HEK293 (cell line): ENCODE measurements at regions not wholly inside any gene's neighbourhood (a gene's known extent, or its start where the extent isn't known, plus 50 kb on each side); places are given as distances from the start of the nearest gene placed in this dataset.

Experiments
- CTCF ChIA-PET: fragments of 350-600 bp; formaldehyde crosslinking; extraction: SDS; loops from one replicate; lab custom pipeline; 2021; ENCODE audit warnings: antibody characterized with exemption; lab: Yijun Ruan, JAX
- POLR2A ChIA-PET: fragments of 300-600 bp; formaldehyde crosslinking; extraction: SDS; loops from one replicate; lab custom pipeline; 2020; ENCODE audit warnings: antibody characterized with exemption, inconsistent platforms; lab: Yijun Ruan, JAX
- H3K27ac ChIP-seq: fragments of 200-500 bp; sonication (Bioruptor generic); 2 replicates; pipeline ENCODE4 v1.5.1; 2014; ENCODE audit warnings: low read depth, low read length, control low read depth, inconsistent platforms; ENCODE audit errors: extremely low read depth
- H3K36me3 ChIP-seq, 2 experiments: fragments of 200-500 bp in 1 of 2; sonication (Bioruptor generic) in 1 of 2; 1 replicate in 1 of 2; 2 replicates in 1 of 2; pipeline ENCODE4 v1.5.1; 2014 to 2017; ENCODE audit warnings: inconsistent platforms in 2 of 2, low read length in 2 of 2; ENCODE audit not compliant: control insufficient read depth in 2 of 2, insufficient read depth in 1 of 2
- H3K4me1 ChIP-seq: fragments of 200-500 bp; sonication (Bioruptor generic); 2 replicates; pipeline ENCODE4 v1.5.1; 2014; ENCODE audit warnings: mild to moderate bottlenecking, low read length, inconsistent platforms; ENCODE audit not compliant: control insufficient read depth, insufficient read depth
- H3K4me3 ChIP-seq: 2 replicates; pipeline ENCODE4 v1.5.1; 2011; ENCODE audit warnings: low read depth, mild to moderate bottlenecking, control low read depth, low read length, moderate library complexity
- H3K9me3 ChIP-seq: fragments of 200-500 bp; sonication (Bioruptor generic); 2 replicates; pipeline ENCODE4 v1.5.1; 2014; ENCODE audit warnings: low read depth, low read length, inconsistent platforms; ENCODE audit not compliant: control insufficient read depth, insufficient read depth
- AEBP2 ChIP-seq: fragments of 450-650 bp; formaldehyde crosslinking; IDR thresholded peaks from 2 replicates; pipeline ENCODE4 v1.5.1; 2016; ENCODE audit warnings: missing biosample characterization, missing genetic modification characterization, borderline replicate concordance
- INSM2 ChIP-seq: fragments of 450-650 bp; formaldehyde crosslinking; IDR thresholded peaks from 2 replicates; pipeline ENCODE4 v1.5.1; 2016; ENCODE audit warnings: missing biosample characterization, missing genetic modification characterization
- KLF9 ChIP-seq: fragments of 450-650 bp; formaldehyde crosslinking; IDR thresholded peaks from 2 replicates; pipeline ENCODE4 v1.5.1; 2016; ENCODE audit warnings: missing biosample characterization, missing genetic modification characterization, low read depth
- PBX3 ChIP-seq: sonication (generic); formaldehyde crosslinking; IDR thresholded peaks from 2 replicates; pipeline ENCODE4 v1.8.1; 2022; ENCODE audit warnings: mild to moderate bottlenecking, moderate library complexity, missing genetic modification reagents
- PRDM1 ChIP-seq: fragments of 450-650 bp; formaldehyde crosslinking; IDR thresholded peaks from 2 replicates; pipeline ENCODE4; 2016; ENCODE audit warnings: missing biosample characterization, missing genetic modification characterization
- TSHZ1 ChIP-seq: fragments of 450-650 bp; formaldehyde crosslinking; IDR thresholded peaks from 2 replicates; pipeline ENCODE4 v1.5.1; 2016; ENCODE audit warnings: missing biosample characterization, missing genetic modification characterization, borderline replicate concordance
- ZBTB49 ChIP-seq: fragments of 450-650 bp; formaldehyde crosslinking; IDR thresholded peaks from 2 replicates; pipeline ENCODE4 v1.5.1; 2016; ENCODE audit warnings: missing biosample characterization, missing genetic modification characterization, low read depth
- ZNF114 ChIP-seq: fragments of 450-650 bp; formaldehyde crosslinking; IDR thresholded peaks from 2 replicates; pipeline ENCODE4 v1.5.0; 2017; ENCODE audit warnings: missing biosample characterization, missing genetic modification characterization
- ZNF211 ChIP-seq: fragments of 450-650 bp; formaldehyde crosslinking; IDR thresholded peaks from 2 replicates; pipeline ENCODE4 v1.5.1; 2016; ENCODE audit warnings: low read depth, missing biosample characterization, missing genetic modification characterization
- ZNF223 ChIP-seq: fragments of 450-650 bp; formaldehyde crosslinking; IDR thresholded peaks from 2 replicates; pipeline ENCODE4 v1.5.1; 2016; ENCODE audit warnings: missing biosample characterization, missing genetic modification characterization
- ZNF24 ChIP-seq: fragments of 450-650 bp; formaldehyde crosslinking; IDR thresholded peaks from 2 replicates; pipeline ENCODE4 v1.5.1; 2016; ENCODE audit warnings: missing biosample characterization, missing genetic modification characterization
- ZNF266 ChIP-seq: fragments of 450-650 bp; formaldehyde crosslinking; IDR thresholded peaks from 2 replicates; pipeline ENCODE4 v1.5.1; 2016; ENCODE audit warnings: missing biosample characterization, missing genetic modification characterization, low read depth
- ZNF394 ChIP-seq: fragments of 450-650 bp; formaldehyde crosslinking; IDR thresholded peaks from 2 replicates; pipeline ENCODE4 v1.5.1; 2016; ENCODE audit warnings: missing biosample characterization, missing genetic modification characterization, mild to moderate bottlenecking, moderate library complexity, borderline replicate concordance
- ZNF473 ChIP-seq: fragments of 450-650 bp; formaldehyde crosslinking; IDR thresholded peaks from 2 replicates; pipeline ENCODE4 v1.5.1; 2017; ENCODE audit warnings: missing biosample characterization, missing genetic modification characterization
- ZNF571 ChIP-seq: fragments of 450-650 bp; formaldehyde crosslinking; IDR thresholded peaks from 2 replicates; pipeline ENCODE4 v1.5.0; 2017; ENCODE audit warnings: missing biosample characterization, missing genetic modification characterization
- ZNF600 ChIP-seq: fragments of 450-650 bp; formaldehyde crosslinking; IDR thresholded peaks from 2 replicates; pipeline ENCODE4 v1.5.1; 2016; ENCODE audit warnings: missing biosample characterization, missing genetic modification characterization
- ZNF776 ChIP-seq: fragments of 450-650 bp; formaldehyde crosslinking; IDR thresholded peaks from 2 replicates; pipeline ENCODE4 v1.5.0; 2017; ENCODE audit warnings: missing biosample characterization, missing genetic modification characterization, borderline replicate concordance

- CTCF ChIA-PET: interaction anchor here (1.1 to 1.6 kb wide), 2 partner anchors 12 to 51 kb away, joined by 3 read pairs; no protein-coding TSS in a partner anchor
- H3K36me3 ChIP-seq: no peaks in the 10 kb centered on the region
- no peak overlapping the region for H3K4me3 ChIP-seq
- H3K27ac ChIP-seq: no peak overlapping the region
- H3K9me3 ChIP-seq: no peaks in the 10 kb centered on the region
- no peaks in the 10 kb centered on the region for H3K4me1 ChIP-seq
- TF ChIP-seq ZNF24 (tag by site-specific recombination) (no peak), ZBTB49 (tag by site-specific recombination) (no peak), TSHZ1 (tag by site-specific recombination) (no peak), ZNF776 (tag by site-specific recombination) (no peak), KLF9 (tag by site-specific recombination) (no peak), PRDM1 (tag by site-specific recombination) (no peak), ZNF211 (tag by site-specific recombination) (no peak), ZNF223 (tag by site-specific recombination) (no peak), INSM2 (tag by site-specific recombination) (no peak), ZNF114 (tag by site-specific recombination) (no peak), AEBP2 (no peak), ZNF394 (tag by site-specific recombination) (no peak), ZNF571 (no peak), ZNF266 (no peak), ZNF473 (no peak), PBX3 (CRISPR knock-in tag) (no peak), ZNF600 (tag by site-specific recombination) (no peak)
- POLR2A ChIA-PET: interaction anchor here (1.0 kb wide), 1 partner anchor 56 kb away, joined by 3 read pairs; the partner anchor contains the start of gene SPATA13
Measured at GRCh38 chr13:24103782-24104372, 56.6 kb upstream of the SPATA13 start.
